ENCODE measurements at regions not wholly inside any gene's neighbourhood (a gene's known extent, or its start where the extent isn't known, plus 50 kb on each side); places are given as distances from the start of the nearest gene placed in this dataset.
"Not testable (repeated sequence)": the region's sequence is repeated elsewhere in the genome, so short reads cannot be mapped to it uniquely, and the experiment has no call there.

DNA sequence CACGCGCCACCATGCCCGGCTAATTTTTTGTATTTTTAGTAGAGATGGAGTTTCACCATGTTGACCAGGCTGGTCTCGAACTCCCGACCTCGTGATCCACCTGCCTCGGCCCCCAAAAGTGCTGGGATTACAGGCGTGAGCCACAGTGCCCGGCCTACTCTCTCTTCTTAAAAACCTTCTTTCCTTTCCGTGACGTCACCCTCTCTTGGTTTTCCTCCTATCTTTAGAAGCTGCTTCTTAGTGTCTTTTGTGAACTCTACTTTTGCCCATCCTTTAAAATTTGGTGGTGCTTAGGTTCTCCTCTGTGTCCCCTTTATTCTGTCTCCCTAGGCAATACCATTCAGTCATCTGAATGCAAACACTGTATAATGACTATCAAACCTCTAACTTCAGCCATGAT, 311.2 kb upstream of the KITLG start:
- TF ChIP-seq, protein P1, sequence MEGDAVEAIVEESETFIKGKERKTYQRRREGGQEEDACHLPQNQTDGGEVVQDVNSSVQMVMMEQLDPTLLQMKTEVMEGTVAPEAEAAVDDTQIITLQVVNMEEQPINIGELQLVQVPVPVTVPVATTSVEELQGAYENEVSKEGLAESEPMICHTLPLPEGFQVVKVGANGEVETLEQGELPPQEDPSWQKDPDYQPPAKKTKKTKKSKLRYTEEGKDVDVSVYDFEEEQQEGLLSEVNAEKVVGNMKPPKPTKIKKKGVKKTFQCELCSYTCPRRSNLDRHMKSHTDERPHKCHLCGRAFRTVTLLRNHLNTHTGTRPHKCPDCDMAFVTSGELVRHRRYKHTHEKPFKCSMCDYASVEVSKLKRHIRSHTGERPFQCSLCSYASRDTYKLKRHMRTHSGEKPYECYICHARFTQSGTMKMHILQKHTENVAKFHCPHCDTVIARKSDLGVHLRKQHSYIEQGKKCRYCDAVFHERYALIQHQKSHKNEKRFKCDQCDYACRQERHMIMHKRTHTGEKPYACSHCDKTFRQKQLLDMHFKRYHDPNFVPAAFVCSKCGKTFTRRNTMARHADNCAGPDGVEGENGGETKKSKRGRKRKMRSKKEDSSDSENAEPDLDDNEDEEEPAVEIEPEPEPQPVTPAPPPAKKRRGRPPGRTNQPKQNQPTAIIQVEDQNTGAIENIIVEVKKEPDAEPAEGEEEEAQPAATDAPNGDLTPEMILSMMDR (conservative IDR thresholded peaks at IDR 0.05; ENCODE audit: low read length): not testable (repeated sequence)
- not testable (repeated sequence) for TF ChIP-seq EZH2phosphoT487 (IDR thresholded peaks at IDR 0.05; ENCODE audit: borderline replicate concordance, low read depth, low read length)
